ENCODE measurements at regions not wholly inside any gene's neighbourhood (a gene's known extent, or its start where the extent isn't known, plus 50 kb on each side); places are given as distances from the start of the nearest gene placed in this dataset.

DNA sequence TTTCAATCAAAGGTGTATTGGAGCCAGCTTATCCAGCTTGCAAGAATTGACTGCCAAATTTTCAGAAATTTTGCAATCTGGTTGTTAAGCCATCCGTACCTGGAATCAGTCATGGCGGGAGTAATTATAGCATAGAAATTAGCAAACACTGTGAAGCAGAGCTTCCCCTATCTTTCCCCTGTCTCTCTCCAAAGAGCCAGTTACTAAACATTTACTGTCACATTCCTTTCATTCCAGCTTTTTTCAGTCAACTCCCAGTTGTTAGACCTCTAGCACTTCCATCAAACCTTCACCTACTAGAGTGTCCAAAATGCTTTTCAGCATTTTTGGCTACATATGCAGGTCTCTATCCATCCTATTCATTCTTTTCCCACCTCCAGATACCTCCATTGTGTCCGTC lies 137.4 kb downstream of the MC4R start:
- Mint-ChIP-seq H3K4me3 (ENCODE audit: unreplicated experiment) (no peak overlapping the region), H3K36me3 (ENCODE audit: unreplicated experiment) (no peaks in the 10 kb centered on the region), H3K9me3 (ENCODE audit: unreplicated experiment) (no peaks in the 10 kb centered on the region), H3K27ac (ENCODE audit: unreplicated experiment) (no peak overlapping the region), H3K4me1 (ENCODE audit: unreplicated experiment) (no peaks in the 10 kb centered on the region), H3K27me3 (ENCODE audit: unreplicated experiment) (peaks cover 16% of the 10 kb centered on the region)
- TF ChIP-seq CTCF (IDR thresholded peaks at IDR 0.05) = no peak
- DNase-seq (ENCODE audit: extremely low spot score, unreplicated experiment) = no peak

GRCh38 chr18:60232541-60232940 lies 140.0 kb downstream of the MC4R start:
- H3K4me1 Mint-ChIP-seq (ENCODE audit: unreplicated experiment) = no peaks in the 10 kb centered on the region
- no peak overlapping the region for H3K4me3 Mint-ChIP-seq (ENCODE audit: unreplicated experiment)
- TF ChIP-seq CTCF (IDR thresholded peaks at IDR 0.05) = no peak
- no peak for DNase-seq (ENCODE audit: extremely low spot score, unreplicated experiment)
- H3K36me3 Mint-ChIP-seq (ENCODE audit: unreplicated experiment) = no peaks in the 10 kb centered on the region
- H3K27ac Mint-ChIP-seq (ENCODE audit: unreplicated experiment) = no peak overlapping the region
- H3K27me3 Mint-ChIP-seq (ENCODE audit: unreplicated experiment) = peaks cover 34% of the 10 kb centered on the region
- no peaks in the 10 kb centered on the region for H3K9me3 Mint-ChIP-seq (ENCODE audit: unreplicated experiment)

- no peak overlapping the region for H3K27ac Mint-ChIP-seq (ENCODE audit: unreplicated experiment)
- H3K4me1 Mint-ChIP-seq (ENCODE audit: unreplicated experiment) = no peaks in the 10 kb centered on the region
- H3K9me3 Mint-ChIP-seq (ENCODE audit: unreplicated experiment) = peaks cover 12% of the 10 kb centered on the region
- H3K36me3 Mint-ChIP-seq (ENCODE audit: unreplicated experiment) = no peaks in the 10 kb centered on the region
- H3K27me3 Mint-ChIP-seq (ENCODE audit: unreplicated experiment) = peaks cover 38% of the 10 kb centered on the region
- no peak for DNase-seq (ENCODE audit: extremely low spot score, unreplicated experiment)
- no peak for TF ChIP-seq CTCF (IDR thresholded peaks at IDR 0.05)
- H3K4me3 Mint-ChIP-seq (ENCODE audit: unreplicated experiment) = no peak overlapping the region
Measured at GRCh38 chr18:60228609-60229595, 143.7 kb downstream of the MC4R start.

DNA sequence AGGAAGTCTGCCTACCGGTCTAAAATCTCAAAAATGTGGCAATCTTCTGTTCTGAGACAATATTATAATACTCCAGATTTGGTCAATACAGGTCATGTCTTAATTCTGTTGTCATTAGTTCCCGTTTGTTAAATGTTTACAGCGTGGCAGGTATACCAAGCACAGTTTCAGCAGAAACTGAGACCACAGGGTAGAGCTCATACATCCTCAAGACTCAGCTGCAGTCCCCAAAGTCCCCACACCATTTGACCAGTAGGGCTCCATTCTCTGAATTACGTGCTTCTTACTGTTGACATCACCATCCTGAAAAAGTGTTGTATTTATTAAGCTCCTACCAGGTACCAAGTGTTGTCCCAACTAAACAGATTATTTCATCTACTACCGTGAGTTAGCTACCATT lies 157.1 kb downstream of the MC4R start:
- no peak for TF ChIP-seq CTCF (IDR thresholded peaks at IDR 0.05)
- no peak for DNase-seq (ENCODE audit: extremely low spot score, unreplicated experiment)
- Mint-ChIP-seq H3K27ac (ENCODE audit: unreplicated experiment) (no peak overlapping the region), H3K36me3 (ENCODE audit: unreplicated experiment) (no peaks in the 10 kb centered on the region), H3K4me1 (ENCODE audit: unreplicated experiment) (no peaks in the 10 kb centered on the region), H3K9me3 (ENCODE audit: unreplicated experiment) (no peaks in the 10 kb centered on the region), H3K27me3 (ENCODE audit: unreplicated experiment) (peaks cover 31% of the 10 kb centered on the region), H3K4me3 (ENCODE audit: unreplicated experiment) (no peak overlapping the region)

GRCh38 chr18:60209042-60209441 lies 163.5 kb downstream of the MC4R start:
- TF ChIP-seq CTCF (IDR thresholded peaks at IDR 0.05) = no peak
- Mint-ChIP-seq H3K4me3 (ENCODE audit: unreplicated experiment) (no peak overlapping the region), H3K27me3 (ENCODE audit: unreplicated experiment) (peaks cover 45% of the 10 kb centered on the region), H3K36me3 (ENCODE audit: unreplicated experiment) (no peaks in the 10 kb centered on the region), H3K9me3 (ENCODE audit: unreplicated experiment) (no peaks in the 10 kb centered on the region), H3K4me1 (ENCODE audit: unreplicated experiment) (no peaks in the 10 kb centered on the region), H3K27ac (ENCODE audit: unreplicated experiment) (no peak overlapping the region)
- DNase-seq (ENCODE audit: extremely low spot score, unreplicated experiment) = no peak
